C4-2B (cell line): ENCODE measurements at regions not wholly inside any gene's neighbourhood (a gene's known extent, or its start where the extent isn't known, plus 50 kb on each side); places are given as distances from the start of the nearest gene placed in this dataset.

Source experiments
- ZFX ChIP-seq: fragments of 450-650 bp; IDR thresholded peaks from 2 replicates; pipeline ENCODE4 v1.6.1; 2017
- TF ChIP-seq, protein P1 (sequence below): fragments of 450-650 bp; conservative IDR thresholded peaks from 2 replicates; pipeline ENCODE4 v1.5.1; 2017; ENCODE audit warnings: mild to moderate bottlenecking

- TF ChIP-seq, protein P1, sequence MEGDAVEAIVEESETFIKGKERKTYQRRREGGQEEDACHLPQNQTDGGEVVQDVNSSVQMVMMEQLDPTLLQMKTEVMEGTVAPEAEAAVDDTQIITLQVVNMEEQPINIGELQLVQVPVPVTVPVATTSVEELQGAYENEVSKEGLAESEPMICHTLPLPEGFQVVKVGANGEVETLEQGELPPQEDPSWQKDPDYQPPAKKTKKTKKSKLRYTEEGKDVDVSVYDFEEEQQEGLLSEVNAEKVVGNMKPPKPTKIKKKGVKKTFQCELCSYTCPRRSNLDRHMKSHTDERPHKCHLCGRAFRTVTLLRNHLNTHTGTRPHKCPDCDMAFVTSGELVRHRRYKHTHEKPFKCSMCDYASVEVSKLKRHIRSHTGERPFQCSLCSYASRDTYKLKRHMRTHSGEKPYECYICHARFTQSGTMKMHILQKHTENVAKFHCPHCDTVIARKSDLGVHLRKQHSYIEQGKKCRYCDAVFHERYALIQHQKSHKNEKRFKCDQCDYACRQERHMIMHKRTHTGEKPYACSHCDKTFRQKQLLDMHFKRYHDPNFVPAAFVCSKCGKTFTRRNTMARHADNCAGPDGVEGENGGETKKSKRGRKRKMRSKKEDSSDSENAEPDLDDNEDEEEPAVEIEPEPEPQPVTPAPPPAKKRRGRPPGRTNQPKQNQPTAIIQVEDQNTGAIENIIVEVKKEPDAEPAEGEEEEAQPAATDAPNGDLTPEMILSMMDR, result no peak
- TF ChIP-seq ZFX, result no peak
These were observed 507.5 kb downstream of the SHQ1 start for GRCh38 chr3:72340476-72341379.
